Mesothelial cell of epicardium (in vitro differentiated cells): ENCODE measurements at regions not wholly inside any gene's neighbourhood (a gene's known extent, or its start where the extent isn't known, plus 50 kb on each side); places are given as distances from the start of the nearest gene placed in this dataset.

ENCODE experiments used
- DNase-seq, 2 experiments: peaks; one replicate each; pipeline ENCODE4 v3.0.0; 2021; ENCODE audit warnings: low spot score in 2 of 2; ENCODE audit not compliant: unreplicated experiment in 2 of 2
- H3K27ac Mint-ChIP-seq: 2 replicates; pipeline ENCODE4 v1.8.0; 2021; ENCODE audit warnings: mixed read lengths
- H3K27me3 Mint-ChIP-seq: 2 replicates; pipeline ENCODE4 v1.8.0; 2021; ENCODE audit warnings: low read depth, mixed read lengths
- H3K36me3 Mint-ChIP-seq: 2 replicates; pipeline ENCODE4 v1.8.0; 2021; ENCODE audit warnings: mixed read lengths
- H3K4me1 Mint-ChIP-seq: 2 replicates; pipeline ENCODE4 v1.8.0; 2021; ENCODE audit warnings: mixed read lengths
- H3K4me3 Mint-ChIP-seq: 2 replicates; pipeline ENCODE4 v1.8.0; 2021; ENCODE audit warnings: mild to moderate bottlenecking, moderate library complexity, mixed read lengths
- H3K9me3 Mint-ChIP-seq: 2 replicates; pipeline ENCODE4 v1.8.0; 2021; ENCODE audit warnings: mixed read lengths
- TF ChIP-seq, protein P1 (sequence below): fragments of 200-600 bp; sonication (generic); IDR thresholded peaks from one replicate; pipeline ENCODE4 v1.5.0; 2021; ENCODE audit warnings: antibody characterized with exemption; ENCODE audit not compliant: unreplicated experiment

DNA sequence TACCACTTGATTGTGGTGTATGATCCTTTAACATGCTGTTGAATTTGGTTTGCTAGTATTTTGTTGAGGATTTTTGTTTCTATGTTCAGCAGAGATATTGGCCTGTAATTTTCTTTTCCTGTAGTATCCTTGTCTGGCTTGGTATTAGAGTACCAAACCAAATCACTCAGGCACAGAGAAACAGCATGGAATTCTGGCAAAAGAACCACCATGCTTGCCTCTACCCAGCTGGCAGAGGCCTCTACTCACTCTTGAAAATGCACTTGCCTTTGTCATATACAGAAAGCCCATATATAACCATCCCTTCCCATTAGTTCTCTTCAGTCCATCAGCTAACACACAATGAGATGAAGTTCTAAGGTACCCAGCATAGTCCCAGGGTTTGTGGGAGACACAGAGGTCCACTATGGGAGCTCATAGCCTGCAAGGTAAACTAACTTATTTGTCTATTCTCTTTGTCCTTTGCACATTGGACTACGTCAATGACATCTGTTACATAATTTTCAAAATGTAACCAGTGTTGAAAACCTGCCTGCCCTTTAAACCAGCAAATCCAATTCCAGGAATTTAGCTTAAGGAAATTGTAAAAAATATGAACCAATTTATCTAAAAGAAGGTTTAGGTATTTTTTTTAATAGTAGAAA, 82.1 kb upstream of the POMGNT2 start:
- Mint-ChIP-seq H3K4me1 (no peaks in the 10 kb centered on the region), H3K27me3 (peaks cover 34% of the 10 kb centered on the region), H3K4me3 (no peak overlapping the region), H3K27ac (no peak overlapping the region), H3K36me3 (no peaks in the 10 kb centered on the region), H3K9me3 (no peaks in the 10 kb centered on the region)
- DNase-seq = no peak
- TF ChIP-seq, protein P1, sequence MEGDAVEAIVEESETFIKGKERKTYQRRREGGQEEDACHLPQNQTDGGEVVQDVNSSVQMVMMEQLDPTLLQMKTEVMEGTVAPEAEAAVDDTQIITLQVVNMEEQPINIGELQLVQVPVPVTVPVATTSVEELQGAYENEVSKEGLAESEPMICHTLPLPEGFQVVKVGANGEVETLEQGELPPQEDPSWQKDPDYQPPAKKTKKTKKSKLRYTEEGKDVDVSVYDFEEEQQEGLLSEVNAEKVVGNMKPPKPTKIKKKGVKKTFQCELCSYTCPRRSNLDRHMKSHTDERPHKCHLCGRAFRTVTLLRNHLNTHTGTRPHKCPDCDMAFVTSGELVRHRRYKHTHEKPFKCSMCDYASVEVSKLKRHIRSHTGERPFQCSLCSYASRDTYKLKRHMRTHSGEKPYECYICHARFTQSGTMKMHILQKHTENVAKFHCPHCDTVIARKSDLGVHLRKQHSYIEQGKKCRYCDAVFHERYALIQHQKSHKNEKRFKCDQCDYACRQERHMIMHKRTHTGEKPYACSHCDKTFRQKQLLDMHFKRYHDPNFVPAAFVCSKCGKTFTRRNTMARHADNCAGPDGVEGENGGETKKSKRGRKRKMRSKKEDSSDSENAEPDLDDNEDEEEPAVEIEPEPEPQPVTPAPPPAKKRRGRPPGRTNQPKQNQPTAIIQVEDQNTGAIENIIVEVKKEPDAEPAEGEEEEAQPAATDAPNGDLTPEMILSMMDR = no peak

DNA sequence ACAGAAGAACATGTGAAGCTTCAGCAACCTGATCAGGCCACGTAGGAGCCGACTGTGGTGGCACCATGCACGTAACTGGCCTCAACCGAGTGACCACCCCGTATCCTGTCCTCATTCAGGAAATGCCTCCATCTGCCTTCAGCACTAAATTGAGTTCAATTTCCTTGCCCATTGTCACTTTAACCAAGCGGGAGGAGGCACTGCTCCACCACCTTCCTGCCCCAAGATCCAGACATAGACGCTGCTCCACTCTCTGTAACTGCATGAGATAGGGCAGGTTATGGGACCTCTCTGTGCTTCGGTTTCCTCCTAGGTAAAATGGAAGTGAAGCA, 80.1 kb upstream of the POMGNT2 start:
- Mint-ChIP-seq H3K27me3 (peaks cover 29% of the 10 kb centered on the region), H3K4me1 (no peaks in the 10 kb centered on the region), H3K4me3 (no peak overlapping the region), H3K27ac (no peak overlapping the region), H3K9me3 (no peaks in the 10 kb centered on the region), H3K36me3 (no peaks in the 10 kb centered on the region)
- no peak for DNase-seq
- TF ChIP-seq, protein P1 = no peak

DNA sequence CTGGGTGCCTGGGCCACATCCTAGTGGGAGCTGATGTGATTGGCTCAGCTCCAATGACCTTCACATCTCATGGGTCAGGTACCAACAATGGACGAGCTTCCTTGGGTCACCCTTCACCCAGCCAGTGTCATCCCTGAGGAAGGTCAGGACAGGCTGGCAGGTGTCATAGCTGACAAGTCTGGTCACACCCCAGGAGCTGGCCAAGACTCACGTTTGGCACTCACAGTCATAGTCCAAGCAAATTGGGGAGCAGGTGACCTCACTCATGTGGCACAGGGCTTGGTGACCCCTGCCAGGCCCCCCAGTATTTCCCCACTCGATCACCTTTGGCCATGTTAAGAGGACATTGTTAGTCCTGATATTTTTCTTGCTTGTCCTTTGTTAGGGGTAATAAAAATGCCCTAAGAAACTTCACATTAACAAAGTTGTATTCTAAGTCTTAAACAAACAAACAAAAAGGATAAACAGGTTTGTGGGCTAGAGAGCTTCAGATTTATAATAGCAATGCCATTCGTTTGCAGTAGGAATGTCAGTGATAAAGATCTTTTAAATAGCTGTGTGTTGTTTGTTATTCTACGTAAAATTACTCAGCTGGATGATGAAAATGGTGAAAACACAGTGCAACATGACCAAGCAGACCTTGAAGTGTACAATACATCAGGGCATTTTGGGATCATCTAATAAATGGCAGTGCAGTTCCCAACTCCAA, 79.5 kb upstream of the POMGNT2 start:
- no peaks in the 10 kb centered on the region for H3K4me1 Mint-ChIP-seq
- H3K9me3 Mint-ChIP-seq = no peaks in the 10 kb centered on the region
- TF ChIP-seq, protein P1 = no peak
- no peak for DNase-seq
- H3K4me3 Mint-ChIP-seq = no peak overlapping the region
- H3K36me3 Mint-ChIP-seq = no peaks in the 10 kb centered on the region
- peaks cover 29% of the 10 kb centered on the region for H3K27me3 Mint-ChIP-seq
- no peak overlapping the region for H3K27ac Mint-ChIP-seq

DNA sequence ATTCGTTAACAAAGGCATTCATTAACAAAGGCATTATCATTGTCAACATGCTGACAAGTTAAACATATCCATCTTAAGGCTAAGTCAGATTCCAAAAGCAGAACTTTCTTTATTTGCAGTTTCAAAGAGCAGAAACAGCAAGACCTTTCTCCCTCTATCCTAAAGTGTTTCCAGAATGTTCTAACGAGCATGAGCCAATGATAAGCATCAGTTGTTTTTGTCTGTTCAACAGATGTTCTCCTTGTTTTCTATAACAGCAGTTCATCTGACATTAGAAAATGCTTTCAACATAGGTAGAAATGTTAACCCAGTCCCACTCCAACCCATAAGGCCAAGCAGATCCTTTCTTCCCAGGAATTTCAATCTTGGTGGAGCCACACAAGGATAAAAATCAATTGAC, 77.6 kb upstream of the POMGNT2 start:
- H3K4me1 Mint-ChIP-seq = peaks cover 2% of the 10 kb centered on the region
- no peak for DNase-seq
- H3K4me3 Mint-ChIP-seq = no peak overlapping the region
- TF ChIP-seq, protein P1 = no peak
- H3K27me3 Mint-ChIP-seq = peaks cover 12% of the 10 kb centered on the region
- no peak overlapping the region for H3K27ac Mint-ChIP-seq
- no peaks in the 10 kb centered on the region for H3K9me3 Mint-ChIP-seq
- H3K36me3 Mint-ChIP-seq = no peaks in the 10 kb centered on the region

DNA sequence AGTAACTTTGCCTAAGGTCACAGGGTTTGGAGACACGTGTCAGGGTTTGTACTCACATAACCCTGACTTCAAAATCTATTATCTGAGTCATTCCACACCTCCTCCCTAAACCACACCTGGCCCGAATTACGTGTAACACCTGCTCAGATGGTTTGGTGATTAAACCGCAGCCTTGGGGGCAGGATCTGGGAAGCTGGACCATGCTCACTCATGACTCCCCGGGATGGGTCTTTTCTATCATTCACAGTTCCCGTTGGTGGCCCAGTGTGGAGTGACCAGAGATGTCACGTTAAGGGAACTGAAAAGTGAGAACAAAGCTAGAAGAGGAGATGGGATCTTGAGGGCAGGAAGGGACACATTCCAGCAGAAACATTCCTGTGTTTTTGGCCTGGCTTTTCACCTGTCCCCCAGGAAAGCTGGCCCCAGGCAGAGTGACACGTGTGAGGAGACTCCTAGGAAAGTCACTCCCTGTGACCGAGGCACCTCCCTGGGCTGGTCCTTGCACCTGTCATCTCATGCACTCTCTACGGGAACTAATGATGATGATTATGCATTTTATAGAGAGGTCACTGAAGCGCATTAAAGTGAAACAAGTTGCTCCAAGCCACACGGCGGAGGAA, 75.4 kb upstream of the POMGNT2 start:
- no peak for DNase-seq
- no peak overlapping the region for H3K27ac Mint-ChIP-seq
- H3K9me3 Mint-ChIP-seq = no peaks in the 10 kb centered on the region
- H3K4me3 Mint-ChIP-seq = no peak overlapping the region
- H3K27me3 Mint-ChIP-seq = peaks cover under 1% of the 10 kb centered on the region
- peaks cover 2% of the 10 kb centered on the region for H3K4me1 Mint-ChIP-seq
- TF ChIP-seq, protein P1 = no peak
- no peaks in the 10 kb centered on the region for H3K36me3 Mint-ChIP-seq
